Activated CD8-positive, alpha-beta memory T cell treated with anti-CD3 and anti-CD28 coated beads, Interleukin-2, amount 50 U/mL, for 48 hours (primary cell): ENCODE measurements at regions not wholly inside any gene's neighbourhood (a gene's known extent, or its start where the extent isn't known, plus 50 kb on each side); places are given as distances from the start of the nearest gene placed in this dataset.

ENCODE experiments used
- DNase-seq: peaks from one replicate; pipeline ENCODE4 v3.0.0-alpha.2; 2020

GRCh38 chr5:54602475-54602874 is 84.9 kb downstream of the SNX18 start:
- no peak for DNase-seq

- no peak for DNase-seq
Observed at GRCh38 chr5:54601411-54602230, 84.1 kb downstream of the SNX18 start.
